DND-41 (cell line): ENCODE measurements at regions not wholly inside any gene's neighbourhood (a gene's known extent, or its start where the extent isn't known, plus 50 kb on each side); places are given as distances from the start of the nearest gene placed in this dataset.

Source experiments
- CTCF ChIP-seq: IDR thresholded peaks from 2 replicates; pipeline ENCODE4 v1.5.1; 2012; ENCODE audit warnings: borderline replicate concordance, low read length, moderate library complexity, mild to moderate bottlenecking; ENCODE audit not compliant: poor library complexity, severe bottlenecking; ENCODE audit errors: extremely low read depth
- EZH2 ChIP-seq: IDR thresholded peaks from 3 replicates; pipeline ENCODE4 v1.6.1; 2012; ENCODE audit warnings: borderline replicate concordance, low read depth, mild to moderate bottlenecking, moderate library complexity, low read length, inconsistent platforms; ENCODE audit not compliant: severe bottlenecking

DNA sequence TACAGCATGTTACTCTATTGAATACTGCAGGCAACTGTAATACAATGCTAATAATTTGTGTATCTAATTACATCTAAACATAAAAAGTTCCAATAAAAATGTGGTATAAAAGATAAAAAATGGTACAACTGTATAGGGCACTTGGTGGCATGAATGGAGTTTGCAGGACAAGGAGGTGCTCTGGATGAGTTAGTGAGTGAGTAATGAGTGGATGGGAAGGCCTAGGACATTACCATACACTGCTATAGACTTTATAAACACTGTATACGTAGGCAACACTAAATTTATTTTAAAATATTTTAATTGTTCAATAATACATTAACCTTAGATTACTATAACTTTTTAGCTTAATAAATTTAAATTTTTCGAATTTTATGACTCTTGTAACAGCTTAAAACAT lies 579.6 kb upstream of the MAN1A1 start:
- no peak for TF ChIP-seq CTCF
- TF ChIP-seq EZH2 = no peak
